MM.1S (cell line): ENCODE measurements at regions not wholly inside any gene's neighbourhood (a gene's known extent, or its start where the extent isn't known, plus 50 kb on each side); places are given as distances from the start of the nearest gene placed in this dataset.

Source experiments
- DNase-seq: peaks from one replicate; pipeline ENCODE4 v3.0.0-alpha.2; 2015
- H2AFZ ChIP-seq: fragments of 300-600 bp; sonication (generic); 2 replicates; pipeline ENCODE4 v1.6.0; 2016; ENCODE audit warnings: antibody characterized with exemption, low read length
- H3F3A ChIP-seq: fragments of 300-600 bp; sonication (generic); 2 replicates; pipeline ENCODE4 v1.6.1; 2016; ENCODE audit warnings: mild to moderate bottlenecking, antibody characterized with exemption, low read length, moderate library complexity, mixed read lengths; ENCODE audit not compliant: insufficient read depth
- H3K27ac ChIP-seq: fragments of 300-600 bp; sonication (generic); 2 replicates; pipeline ENCODE4 v1.5.1; 2016; ENCODE audit warnings: mild to moderate bottlenecking, low read length
- H3K27me3 ChIP-seq: fragments of 300-600 bp; sonication (generic); replicated peaks from 2 replicates; pipeline ENCODE4 v1.6.0; 2016; ENCODE audit warnings: low read length; ENCODE audit not compliant: insufficient read depth
- H3K36me3 ChIP-seq: fragments of 300-600 bp; sonication (generic); replicated peaks from 2 replicates; pipeline ENCODE4 v1.6.1; 2016; ENCODE audit warnings: mild to moderate bottlenecking, low read length, mixed read lengths; ENCODE audit not compliant: insufficient read depth
- H3K4me1 ChIP-seq: fragments of 300-600 bp; sonication (generic); 2 replicates; pipeline ENCODE4 v1.6.1; 2016; ENCODE audit warnings: low read length, mixed read lengths
- H3K4me2 ChIP-seq: fragments of 300-600 bp; sonication (generic); 2 replicates; pipeline ENCODE4 v1.6.0; 2016; ENCODE audit warnings: low read depth, low read length
- H3K4me3 ChIP-seq: fragments of 300-600 bp; sonication (generic); 2 replicates; pipeline ENCODE4 v1.5.1; 2016; ENCODE audit warnings: low read length, mixed read lengths
- H3K79me2 ChIP-seq: fragments of 300-600 bp; sonication (generic); 2 replicates; pipeline ENCODE4 v1.6.1; 2016; ENCODE audit warnings: mixed run types, low read length, mixed read lengths
- H3K9ac ChIP-seq: fragments of 300-600 bp; sonication (generic); 2 replicates; pipeline ENCODE4 v1.6.1; 2016; ENCODE audit warnings: low read length, mixed read lengths
- H3K9me2 ChIP-seq: fragments of 300-600 bp; sonication (generic); replicated peaks from 2 replicates; pipeline ENCODE4 v1.6.1; 2016; ENCODE audit warnings: mild to moderate bottlenecking, low read length, mixed read lengths; ENCODE audit not compliant: insufficient read depth
- H3K9me3 ChIP-seq: fragments of 300-600 bp; sonication (generic); replicated peaks from 2 replicates; pipeline ENCODE4 v1.6.1; 2016; ENCODE audit warnings: mild to moderate bottlenecking, low read length, mixed read lengths; ENCODE audit not compliant: insufficient read depth
- H4K20me1 ChIP-seq: fragments of 300-600 bp; sonication (generic); 2 replicates; pipeline ENCODE4 v1.6.1; 2016; ENCODE audit warnings: mild to moderate bottlenecking, low read length, moderate library complexity, mixed read lengths; ENCODE audit not compliant: insufficient read depth
- CTCF ChIP-seq: fragments of 300-600 bp; sonication (generic); IDR thresholded peaks from 2 replicates; pipeline ENCODE4 v1.5.1; 2016; ENCODE audit warnings: antibody characterized with exemption, low read length, mixed read lengths
- EZH2 ChIP-seq: fragments of 300-600 bp; sonication (generic); optimal IDR thresholded peaks from 2 replicates; pipeline ENCODE3; 2017; ENCODE audit warnings: low read depth, mild to moderate bottlenecking, antibody characterized with exemption, low read length, mixed read lengths
- EZH2phosphoT487 ChIP-seq: fragments of 300-600 bp; sonication (generic); IDR thresholded peaks from 2 replicates; pipeline ENCODE4 v1.6.1; 2018; ENCODE audit warnings: antibody characterized with exemption, low read length

GRCh38 chr13:73307481-73307880, 248.7 kb downstream of the KLF5 start:
- Histone ChIP-seq H3K9ac (no peak overlapping the region), H3K27me3 (no peaks in the 10 kb centered on the region), H3F3A (no peaks in the 10 kb centered on the region), H3K36me3 (no peaks in the 10 kb centered on the region), H3K4me3 (no peak overlapping the region), H4K20me1 (no peaks in the 10 kb centered on the region), H3K4me1 (no peaks in the 10 kb centered on the region), H2AFZ (no peak overlapping the region), H3K4me2 (no peak overlapping the region), H3K9me2 (no peaks in the 10 kb centered on the region), H3K9me3 (no peaks in the 10 kb centered on the region), H3K79me2 (no peaks in the 10 kb centered on the region), H3K27ac (no peak overlapping the region)
- TF ChIP-seq EZH2phosphoT487 (no peak), CTCF (no peak), EZH2 (no peak)
- DNase-seq: no peak

GRCh38 chr13:73306688-73307087, 247.9 kb downstream of the KLF5 start:
- Histone ChIP-seq H3K79me2 (no peaks in the 10 kb centered on the region), H3K36me3 (no peaks in the 10 kb centered on the region), H3K9ac (no peak overlapping the region), H3K9me3 (no peaks in the 10 kb centered on the region), H3K27ac (no peak overlapping the region), H4K20me1 (no peaks in the 10 kb centered on the region), H3K27me3 (no peaks in the 10 kb centered on the region), H3K4me2 (no peak overlapping the region), H3K4me1 (no peaks in the 10 kb centered on the region), H3K9me2 (no peaks in the 10 kb centered on the region), H3K4me3 (no peak overlapping the region), H2AFZ (no peak overlapping the region), H3F3A (no peaks in the 10 kb centered on the region)
- TF ChIP-seq EZH2phosphoT487: no peak
- TF ChIP-seq CTCF: no peak
- TF ChIP-seq EZH2: no peak
- no peak for DNase-seq

- Histone ChIP-seq H3K4me1 (no peaks in the 10 kb centered on the region), H3K9me2 (no peaks in the 10 kb centered on the region), H3K9me3 (no peaks in the 10 kb centered on the region), H3K27ac (no peak overlapping the region), H3K36me3 (no peaks in the 10 kb centered on the region), H2AFZ (no peak overlapping the region), H3K4me3 (no peak overlapping the region), H3K27me3 (no peaks in the 10 kb centered on the region), H3K4me2 (no peak overlapping the region), H4K20me1 (no peaks in the 10 kb centered on the region), H3K79me2 (no peaks in the 10 kb centered on the region), H3K9ac (no peak overlapping the region), H3F3A (no peaks in the 10 kb centered on the region)
- no peak for DNase-seq
- TF ChIP-seq CTCF (no peak), EZH2 (no peak), EZH2phosphoT487 (no peak)
Observed at GRCh38 chr13:73304442-73304841, 245.6 kb downstream of the KLF5 start.
